GM12878 (cell line): ENCODE measurements at regions not wholly inside any gene's neighbourhood (a gene's known extent, or its start where the extent isn't known, plus 50 kb on each side); places are given as distances from the start of the nearest gene placed in this dataset.

Experiments used
- ATAC-seq: fragments of 200-7000 bp; cut with Tn5 transposase; 3 replicates; pipeline ENCODE4 v1.9.1; 2020; ENCODE audit warnings: mild to moderate bottlenecking, moderate library complexity
- BruUV-seq: library from RNA; stranded (reverse); fragments of 400-500 nt; replicated peaks from 2 replicates; lab custom pipeline; 2021; lab: Mats Ljungman, UMichigan
- CTCF ChIA-PET: fragments of 300-600 bp; sonication (Branson Sonifier 250); formaldehyde crosslinking; extraction: SDS; loops from one replicate; lab custom pipeline; 2021; ENCODE audit warnings: inconsistent platforms; lab: Yijun Ruan, JAX
- POLR2A ChIA-PET: fragments of 350-600 bp; formaldehyde crosslinking; extraction: SDS; loops from one replicate; lab custom pipeline; 2021; ENCODE audit warnings: inconsistent platforms; lab: Charles Lee
- RAD21 ChIA-PET: fragments of 300-600 bp; sonication (Branson Sonifier 250); formaldehyde crosslinking; loops from one replicate; lab custom pipeline; 2023; ENCODE audit warnings: antibody characterized with exemption; ENCODE audit not compliant: unreplicated experiment; lab: Charles Lee
- SMC1A ChIA-PET: fragments of 300-600 bp; sonication (Branson Sonifier 250); formaldehyde crosslinking; loops from one replicate; lab custom pipeline; 2023; ENCODE audit not compliant: unreplicated experiment, uncharacterized antibody; lab: Charles Lee
- DNase-seq: peaks from one replicate; pipeline ENCODE4 v3.0.0-alpha.2; 2011; ENCODE audit warnings: low read depth, low spot score
- FAIRE-seq: peaks from 3 replicates; lab custom pipeline; 2011; peaks lifted over from hg19 to GRCh38; lab: Jason Lieb, UNC
- H2AFZ ChIP-seq: 2 replicates; pipeline ENCODE4 v1.6.0; 2011; ENCODE audit warnings: low read depth, low read length, control low read depth; ENCODE audit not compliant: control insufficient read depth
- H3K27ac ChIP-seq: 2 replicates; pipeline ENCODE4 v1.5.1; 2011; ENCODE audit warnings: control low read depth; ENCODE audit not compliant: control insufficient read depth, insufficient read depth
- H3K27me3 ChIP-seq, 2 experiments: replicated peaks in 1 of 2; 2 replicates each; pipeline versions ENCODE4 v1.6.0 to v1.6.1; 2011; ENCODE audit warnings: low read length in 1 of 2; ENCODE audit not compliant: control insufficient read depth in 2 of 2, insufficient read depth in 2 of 2
- H3K36me3 ChIP-seq, 2 experiments: 2 replicates each; pipeline ENCODE4 v1.5.1; 2011; ENCODE audit warnings: low read length in 1 of 2; ENCODE audit not compliant: control insufficient read depth in 2 of 2, insufficient read depth in 2 of 2
- H3K4me1 ChIP-seq: 2 replicates; pipeline ENCODE4 v1.6.1; 2011; ENCODE audit warnings: mild to moderate bottlenecking, low read length, moderate library complexity, mixed read lengths; ENCODE audit not compliant: control insufficient read depth, insufficient read depth
- H3K4me2 ChIP-seq: 2 replicates; pipeline ENCODE4 v1.6.0; 2011; ENCODE audit warnings: control low read depth; ENCODE audit not compliant: control insufficient read depth, insufficient read depth
- H3K4me3 ChIP-seq: fragments of 200-600 bp; sonication (generic); 2 replicates; pipeline ENCODE4 v1.5.1; 2016
- H3K79me2 ChIP-seq: 2 replicates; pipeline ENCODE4 v1.6.0; 2011; ENCODE audit warnings: low read length; ENCODE audit not compliant: control insufficient read depth, insufficient read depth
- H3K9ac ChIP-seq: 2 replicates; pipeline ENCODE4 v1.8.0; 2011; ENCODE audit warnings: low read length, control low read depth, mixed read lengths; ENCODE audit not compliant: control insufficient read depth, insufficient read depth
- H3K9me3 ChIP-seq: replicated peaks from 3 replicates; pipeline ENCODE4 v1.5.1; 2011; ENCODE audit warnings: mild to moderate bottlenecking, low read length; ENCODE audit not compliant: control insufficient read depth, insufficient read depth
- H4K20me1 ChIP-seq: 2 replicates; pipeline ENCODE4 v1.6.0; 2011; ENCODE audit not compliant: control insufficient read depth, insufficient read depth
- CBFB ChIP-seq: IDR thresholded peaks from 2 replicates; pipeline ENCODE4 v1.6.1; 2016; ENCODE audit warnings: antibody characterized with exemption, low read depth
- CHD4 ChIP-seq: fragments of 200-600 bp; sonication (generic); IDR thresholded peaks from 2 replicates; pipeline ENCODE4 v1.6.1; 2016; ENCODE audit warnings: mild to moderate bottlenecking
- IKZF1 ChIP-seq: fragments of 450-650 bp; conservative IDR thresholded peaks from 2 replicates; pipeline ENCODE4 v1.6.1; 2017; ENCODE audit warnings: antibody characterized with exemption, mild to moderate bottlenecking
- IRF5 ChIP-seq: fragments of 450-650 bp; IDR thresholded peaks from 2 replicates; pipeline ENCODE4 v1.6.1; 2017; ENCODE audit warnings: borderline replicate concordance
- JUNB ChIP-seq: IDR thresholded peaks from 2 replicates; pipeline ENCODE4 v1.6.1; 2016; ENCODE audit warnings: antibody characterized with exemption, mild to moderate bottlenecking
- MXI1 ChIP-seq: fragments of 150-350 bp; IDR thresholded peaks from 2 replicates; pipeline ENCODE4 v1.6.1; 2011; ENCODE audit warnings: low read depth, mild to moderate bottlenecking, inconsistent platforms, low read length, improper control_type of control experiment
- NR2F1 ChIP-seq: fragments of 450-650 bp; conservative IDR thresholded peaks from 2 replicates; pipeline ENCODE4 v1.6.1; 2017; ENCODE audit warnings: mild to moderate bottlenecking
- RFX5 ChIP-seq: IDR thresholded peaks from 2 replicates; pipeline ENCODE4 v1.6.1; 2011; ENCODE audit warnings: low read depth, low read length, improper control_type of control experiment
- SREBF2 ChIP-seq: IDR thresholded peaks from 2 replicates; pipeline ENCODE4 v1.6.1; 2012; ENCODE audit warnings: mild to moderate bottlenecking, low read length
- ZNF217 ChIP-seq: fragments of 450-650 bp; IDR thresholded peaks from 2 replicates; pipeline ENCODE4 v1.6.1; 2017; ENCODE audit warnings: antibody characterized with exemption, mild to moderate bottlenecking
- WGBS: methylation state at CpG from one replicate; pipeline ENCODE4 v1.1.6; 2016; ENCODE audit warnings: low lambda C conversion rate; ENCODE audit not compliant: insufficient replicate concordance, insufficient coverage; ENCODE audit errors: missing lambda C conversion rate; 5-methylcytosine and 5-hydroxymethylcytosine counted together
- in situ Hi-C: fragments of 300-500 bp; cut with MboI; formaldehyde crosslinking; loops from 9 replicates; pipeline ENCODE4 v1.14.3; 2018; ENCODE audit warnings: mixed read lengths
- intact Hi-C: fragments of 100-400 bp; cut with micrococcal nuclease; formaldehyde crosslinking; loops from one replicate; pipeline ENCODE4 v1.14.2; 2022; ENCODE audit not compliant: unreplicated experiment
- TF ChIP-seq, protein P1 (sequence below): fragments of 450-650 bp; conservative IDR thresholded peaks from 2 replicates; pipeline ENCODE4 v1.6.1; 2017; ENCODE audit warnings: mild to moderate bottlenecking, moderate library complexity
- TF ChIP-seq, protein P2 (sequence below): fragments of 450-650 bp; IDR thresholded peaks from 2 replicates; pipeline ENCODE4 v1.6.1; 2017; ENCODE audit warnings: mild to moderate bottlenecking, low read depth, inconsistent platforms; ENCODE audit not compliant: poor library complexity, severe bottlenecking

DNA sequence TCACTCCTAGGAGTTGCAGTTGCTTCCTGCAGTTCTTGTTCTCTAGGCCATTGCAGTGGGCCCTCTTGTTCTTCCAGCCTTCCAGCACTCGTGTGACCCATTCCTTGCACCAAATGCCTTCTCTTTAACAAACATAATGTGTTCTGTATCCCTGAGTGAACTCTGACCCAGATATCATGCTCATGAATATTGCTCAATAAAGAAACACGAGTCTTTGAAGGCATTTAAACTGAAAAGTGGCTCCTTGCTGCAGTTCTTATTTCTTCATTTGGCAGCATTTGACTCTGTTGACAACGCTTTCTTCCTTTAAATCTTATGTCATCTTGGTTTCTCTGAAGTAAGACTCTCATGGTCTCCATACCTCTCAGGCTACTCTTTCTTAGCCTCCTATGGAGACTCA, 100.7 kb upstream of the PDE4B start:
- intact Hi-C loops (no loop called here), in situ Hi-C loops (no loop called here)
- no peaks in the 10 kb centered on the region for H3K4me1 ChIP-seq
- H3K79me2 ChIP-seq, result no peaks in the 10 kb centered on the region
- ATAC-seq (no peak), DNase-seq (no peak), FAIRE-seq (no peak)
- no TSS peak for BruUV-seq
- no peaks in the 10 kb centered on the region for H3K36me3 ChIP-seq
- no peak overlapping the region for H3K27ac ChIP-seq
- no peaks in the 10 kb centered on the region for H4K20me1 ChIP-seq
- no peak overlapping the region for H2AFZ ChIP-seq
- H3K4me3 ChIP-seq, result no peak overlapping the region
- ChIA-PET POLR2A (no interaction called here), CTCF (interaction anchor here (1.7 to 1.8 kb wide), 2 partner anchors 629 to 754 kb away, joined by 3 to 7 read pairs; no protein-coding TSS in a partner anchor), RAD21 (no interaction called here), SMC1A (no interaction called here)
- H3K9ac ChIP-seq, result no peak overlapping the region
- no peak overlapping the region for H3K4me2 ChIP-seq
- 0 out of 4 replicates have a peak, but pooled peaks cover 0 to 4% of the 10 kb centered on the region in 2 experiments for H3K27me3 ChIP-seq
- 13% methylated on average over 3 of the region's 3 CpGs for WGBS
- no peaks in the 10 kb centered on the region for H3K9me3 ChIP-seq
- TF ChIP-seq JUNB, result no peak
- TF ChIP-seq, protein P1, sequence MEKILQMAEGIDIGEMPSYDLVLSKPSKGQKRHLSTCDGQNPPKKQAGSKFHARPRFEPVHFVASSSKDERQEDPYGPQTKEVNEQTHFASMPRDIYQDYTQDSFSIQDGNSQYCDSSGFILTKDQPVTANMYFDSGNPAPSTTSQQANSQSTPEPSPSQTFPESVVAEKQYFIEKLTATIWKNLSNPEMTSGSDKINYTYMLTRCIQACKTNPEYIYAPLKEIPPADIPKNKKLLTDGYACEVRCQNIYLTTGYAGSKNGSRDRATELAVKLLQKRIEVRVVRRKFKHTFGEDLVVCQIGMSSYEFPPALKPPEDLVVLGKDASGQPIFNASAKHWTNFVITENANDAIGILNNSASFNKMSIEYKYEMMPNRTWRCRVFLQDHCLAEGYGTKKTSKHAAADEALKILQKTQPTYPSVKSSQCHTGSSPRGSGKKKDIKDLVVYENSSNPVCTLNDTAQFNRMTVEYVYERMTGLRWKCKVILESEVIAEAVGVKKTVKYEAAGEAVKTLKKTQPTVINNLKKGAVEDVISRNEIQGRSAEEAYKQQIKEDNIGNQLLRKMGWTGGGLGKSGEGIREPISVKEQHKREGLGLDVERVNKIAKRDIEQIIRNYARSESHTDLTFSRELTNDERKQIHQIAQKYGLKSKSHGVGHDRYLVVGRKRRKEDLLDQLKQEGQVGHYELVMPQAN, result no peak
- TF ChIP-seq RFX5, result no peak
- TF ChIP-seq, protein P2, sequence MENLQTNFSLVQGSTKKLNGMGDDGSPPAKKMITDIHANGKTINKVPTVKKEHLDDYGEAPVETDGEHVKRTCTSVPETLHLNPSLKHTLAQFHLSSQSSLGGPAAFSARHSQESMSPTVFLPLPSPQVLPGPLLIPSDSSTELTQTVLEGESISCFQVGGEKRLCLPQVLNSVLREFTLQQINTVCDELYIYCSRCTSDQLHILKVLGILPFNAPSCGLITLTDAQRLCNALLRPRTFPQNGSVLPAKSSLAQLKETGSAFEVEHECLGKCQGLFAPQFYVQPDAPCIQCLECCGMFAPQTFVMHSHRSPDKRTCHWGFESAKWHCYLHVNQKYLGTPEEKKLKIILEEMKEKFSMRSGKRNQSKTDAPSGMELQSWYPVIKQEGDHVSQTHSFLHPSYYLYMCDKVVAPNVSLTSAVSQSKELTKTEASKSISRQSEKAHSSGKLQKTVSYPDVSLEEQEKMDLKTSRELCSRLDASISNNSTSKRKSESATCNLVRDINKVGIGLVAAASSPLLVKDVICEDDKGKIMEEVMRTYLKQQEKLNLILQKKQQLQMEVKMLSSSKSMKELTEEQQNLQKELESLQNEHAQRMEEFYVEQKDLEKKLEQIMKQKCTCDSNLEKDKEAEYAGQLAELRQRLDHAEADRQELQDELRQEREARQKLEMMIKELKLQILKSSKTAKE, result no peak
- TF ChIP-seq CHD4, result no peak
- no peak for TF ChIP-seq IRF5
- no peak for TF ChIP-seq MXI1
- TF ChIP-seq SREBF2, result no peak
- no peak for TF ChIP-seq IKZF1
- TF ChIP-seq NR2F1, result no peak
- no peak for TF ChIP-seq ZNF217
- no peak for TF ChIP-seq CBFB
